SK-N-SH treated with all-trans-retinoic acid at 6 μM for 48 hours (cell line): ENCODE measurements at regions not wholly inside any gene's neighbourhood (a gene's known extent, or its start where the extent isn't known, plus 50 kb on each side); places are given as distances from the start of the nearest gene placed in this dataset.

Experiments used
- ATAC-seq: fragments of 200-7000 bp; cut with Tn5 transposase; 3 replicates; pipeline ENCODE4 v1.9.1; 2020; ENCODE audit warnings: mild to moderate bottlenecking, moderate library complexity
- ARNTL ChIP-seq: fragments of 450-650 bp; formaldehyde crosslinking; IDR thresholded peaks from 2 replicates; pipeline ENCODE4 v1.5.0; 2020; ENCODE audit warnings: low read depth, mild to moderate bottlenecking, moderate library complexity, borderline replicate concordance
- BACH2 ChIP-seq: fragments of 250-450 bp; sonication (Bioruptor Pico); IDR thresholded peaks from 2 replicates; pipeline ENCODE4 v1.9.0; 2021; ENCODE audit warnings: mild to moderate bottlenecking, borderline replicate concordance
- CSDC2 ChIP-seq: fragments of 250-450 bp; sonication (Bioruptor Pico); IDR thresholded peaks from 2 replicates; pipeline ENCODE4 v1.5.0; 2020; ENCODE audit warnings: mild to moderate bottlenecking, moderate library complexity
- GLIS3 ChIP-seq: fragments of 250-450 bp; sonication (Bioruptor Pico); IDR thresholded peaks from 2 replicates; pipeline ENCODE4 v1.5.0; 2020; ENCODE audit warnings: mild to moderate bottlenecking, moderate library complexity
- ISL1 ChIP-seq: fragments of 250-450 bp; sonication (Bioruptor Pico); IDR thresholded peaks from 2 replicates; pipeline ENCODE4 v2.1.2; 2022; ENCODE audit warnings: mild to moderate bottlenecking, moderate library complexity
- PPARA ChIP-seq: fragments of 250-450 bp; sonication (Bioruptor Pico); IDR thresholded peaks from 2 replicates; pipeline ENCODE4 v1.5.0; 2020; ENCODE audit warnings: mild to moderate bottlenecking, borderline replicate concordance
- SNAI2 ChIP-seq: fragments of 250-450 bp; sonication (Bioruptor Pico); IDR thresholded peaks from 2 replicates; pipeline ENCODE4 v1.5.0; 2020; ENCODE audit warnings: mild to moderate bottlenecking, moderate library complexity
- TCF4 ChIP-seq: fragments of 250-450 bp; sonication (Bioruptor Pico); IDR thresholded peaks from 2 replicates; pipeline ENCODE4 v1.8.0; 2021; ENCODE audit warnings: mild to moderate bottlenecking, moderate library complexity, borderline replicate concordance
- TOX ChIP-seq: fragments of 250-450 bp; sonication (Bioruptor Pico); IDR thresholded peaks from 2 replicates; pipeline ENCODE4 v1.8.0; 2021; ENCODE audit warnings: mild to moderate bottlenecking, moderate library complexity, borderline replicate concordance
- ZC3H10 ChIP-seq: fragments of 250-450 bp; sonication (Bioruptor Pico); IDR thresholded peaks from 2 replicates; pipeline ENCODE4 v1.5.1; 2021; ENCODE audit warnings: mild to moderate bottlenecking, moderate library complexity
- ZFP3 ChIP-seq: fragments of 250-450 bp; sonication (Bioruptor Pico); IDR thresholded peaks from 2 replicates; pipeline ENCODE4 v1.5.0; 2020; ENCODE audit warnings: mild to moderate bottlenecking, moderate library complexity
- ZFP30 ChIP-seq: fragments of 450-650 bp; formaldehyde crosslinking; IDR thresholded peaks from 2 replicates; pipeline ENCODE4 v1.5.0; 2022; ENCODE audit warnings: mild to moderate bottlenecking, moderate library complexity
- ZNF565 ChIP-seq: fragments of 450-650 bp; formaldehyde crosslinking; conservative IDR thresholded peaks from 2 replicates; pipeline ENCODE4 v1.5.0; 2020; ENCODE audit warnings: low read depth, mild to moderate bottlenecking, moderate library complexity
- ZNF70 ChIP-seq: fragments of 450-650 bp; formaldehyde crosslinking; IDR thresholded peaks from 2 replicates; pipeline ENCODE4 v1.5.0; 2020; ENCODE audit warnings: mild to moderate bottlenecking, moderate library complexity
- ZNF8 ChIP-seq: fragments of 450-650 bp; formaldehyde crosslinking; IDR thresholded peaks from 2 replicates; pipeline ENCODE4 v1.5.0; 2020; ENCODE audit warnings: mild to moderate bottlenecking, moderate library complexity
- TF ChIP-seq, protein P1 (sequence below): fragments of 250-450 bp; sonication (Bioruptor Pico); IDR thresholded peaks from 2 replicates; pipeline ENCODE4 v1.5.1; 2021; ENCODE audit warnings: mild to moderate bottlenecking, moderate library complexity
- TF ChIP-seq, protein P2 (sequence below): fragments of 250-450 bp; sonication (Bioruptor Pico); IDR thresholded peaks from 2 replicates; pipeline ENCODE4 v1.8.0; 2020; ENCODE audit warnings: mild to moderate bottlenecking, moderate library complexity, borderline replicate concordance
- TF ChIP-seq, protein P3 (sequence below): fragments of 250-450 bp; sonication (Bioruptor Pico); IDR thresholded peaks from 2 replicates; pipeline ENCODE4 v1.5.1; 2020; ENCODE audit warnings: low read depth, mild to moderate bottlenecking, moderate library complexity
- TF ChIP-seq, protein P4 (sequence below): fragments of 250-450 bp; sonication (Bioruptor Pico); IDR thresholded peaks from 2 replicates; pipeline ENCODE4 v1.8.0; 2021; ENCODE audit warnings: low read depth, mild to moderate bottlenecking, moderate library complexity, borderline replicate concordance
- TF ChIP-seq, protein P5 (sequence below): fragments of 250-450 bp; sonication (Bioruptor Pico); IDR thresholded peaks from 2 replicates; pipeline ENCODE4 v1.5.0; 2020; ENCODE audit warnings: mild to moderate bottlenecking, moderate library complexity

DNA sequence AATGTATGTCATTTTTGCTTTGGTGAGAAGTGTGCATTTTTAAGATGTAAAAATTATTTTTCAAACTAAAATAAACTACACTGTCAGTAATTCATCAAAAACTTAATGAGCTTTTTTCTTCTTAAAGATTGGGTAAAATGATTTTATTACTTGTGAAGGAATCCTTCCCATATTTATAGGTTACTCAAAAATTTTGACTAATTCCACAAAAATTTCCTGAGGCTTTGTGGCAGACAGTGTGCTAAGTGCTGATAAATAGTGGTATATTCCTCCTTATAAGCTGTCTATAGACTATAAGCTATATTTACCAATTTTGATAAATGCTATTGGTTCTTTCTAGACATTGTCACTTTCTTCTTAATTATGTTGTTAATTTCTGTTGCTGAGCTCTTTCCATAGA, 284.5 kb upstream of the SEMA6D start:
- no peak for ATAC-seq

DNA sequence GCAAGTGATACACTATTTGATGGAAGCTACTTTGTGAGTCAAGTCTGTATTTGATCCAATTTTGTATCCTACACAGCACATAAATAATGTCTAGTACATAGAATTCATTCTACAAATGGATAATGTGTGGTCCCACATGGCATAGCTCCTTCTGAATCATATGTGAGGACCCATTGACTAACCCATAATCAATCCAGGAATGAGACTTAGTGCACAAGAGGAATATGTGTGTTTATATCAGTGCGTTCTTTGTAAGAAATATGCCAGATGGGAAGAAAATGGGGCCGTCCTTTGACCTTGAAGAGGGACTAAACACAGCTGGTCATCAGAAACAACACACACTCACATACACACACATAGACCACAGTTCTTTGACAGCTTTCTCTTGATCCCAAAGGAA, 282.7 kb upstream of the SEMA6D start:
- TF ChIP-seq, protein P1, sequence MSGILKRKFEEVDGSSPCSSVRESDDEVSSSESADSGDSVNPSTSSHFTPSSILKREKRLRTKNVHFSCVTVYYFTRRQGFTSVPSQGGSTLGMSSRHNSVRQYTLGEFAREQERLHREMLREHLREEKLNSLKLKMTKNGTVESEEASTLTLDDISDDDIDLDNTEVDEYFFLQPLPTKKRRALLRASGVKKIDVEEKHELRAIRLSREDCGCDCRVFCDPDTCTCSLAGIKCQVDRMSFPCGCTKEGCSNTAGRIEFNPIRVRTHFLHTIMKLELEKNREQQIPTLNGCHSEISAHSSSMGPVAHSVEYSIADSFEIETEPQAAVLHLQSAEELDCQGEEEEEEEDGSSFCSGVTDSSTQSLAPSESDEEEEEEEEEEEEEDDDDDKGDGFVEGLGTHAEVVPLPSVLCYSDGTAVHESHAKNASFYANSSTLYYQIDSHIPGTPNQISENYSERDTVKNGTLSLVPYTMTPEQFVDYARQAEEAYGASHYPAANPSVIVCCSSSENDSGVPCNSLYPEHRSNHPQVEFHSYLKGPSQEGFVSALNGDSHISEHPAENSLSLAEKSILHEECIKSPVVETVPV (CRISPR knock-in tag), result no peak
- TF ChIP-seq, protein P2, sequence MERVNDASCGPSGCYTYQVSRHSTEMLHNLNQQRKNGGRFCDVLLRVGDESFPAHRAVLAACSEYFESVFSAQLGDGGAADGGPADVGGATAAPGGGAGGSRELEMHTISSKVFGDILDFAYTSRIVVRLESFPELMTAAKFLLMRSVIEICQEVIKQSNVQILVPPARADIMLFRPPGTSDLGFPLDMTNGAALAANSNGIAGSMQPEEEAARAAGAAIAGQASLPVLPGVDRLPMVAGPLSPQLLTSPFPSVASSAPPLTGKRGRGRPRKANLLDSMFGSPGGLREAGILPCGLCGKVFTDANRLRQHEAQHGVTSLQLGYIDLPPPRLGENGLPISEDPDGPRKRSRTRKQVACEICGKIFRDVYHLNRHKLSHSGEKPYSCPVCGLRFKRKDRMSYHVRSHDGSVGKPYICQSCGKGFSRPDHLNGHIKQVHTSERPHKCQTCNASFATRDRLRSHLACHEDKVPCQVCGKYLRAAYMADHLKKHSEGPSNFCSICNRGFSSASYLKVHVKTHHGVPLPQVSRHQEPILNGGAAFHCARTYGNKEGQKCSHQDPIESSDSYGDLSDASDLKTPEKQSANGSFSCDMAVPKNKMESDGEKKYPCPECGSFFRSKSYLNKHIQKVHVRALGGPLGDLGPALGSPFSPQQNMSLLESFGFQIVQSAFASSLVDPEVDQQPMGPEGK (CRISPR knock-in tag), result no peak
- TF ChIP-seq ZFP30 (no peak), BACH2 (CRISPR knock-in tag) (no peak), ZC3H10 (CRISPR knock-in tag) (no peak), ZFP3 (CRISPR knock-in tag) (no peak), ARNTL (CRISPR knock-in tag) (no peak)
- ATAC-seq, result no peak

More for the DNA sequence above, 284.5 kb upstream of the SEMA6D start:
- TF ChIP-seq ARNTL (CRISPR knock-in tag) (no peak), ZC3H10 (CRISPR knock-in tag) (no peak), CSDC2 (CRISPR knock-in tag) (no peak), ISL1 (CRISPR knock-in tag) (no peak), PPARA (no peak), TCF4 (no peak), TOX (no peak), ZFP3 (CRISPR knock-in tag) (no peak), GLIS3 (CRISPR knock-in tag) (no peak), BACH2 (CRISPR knock-in tag) (no peak)
- TF ChIP-seq, protein P3, sequence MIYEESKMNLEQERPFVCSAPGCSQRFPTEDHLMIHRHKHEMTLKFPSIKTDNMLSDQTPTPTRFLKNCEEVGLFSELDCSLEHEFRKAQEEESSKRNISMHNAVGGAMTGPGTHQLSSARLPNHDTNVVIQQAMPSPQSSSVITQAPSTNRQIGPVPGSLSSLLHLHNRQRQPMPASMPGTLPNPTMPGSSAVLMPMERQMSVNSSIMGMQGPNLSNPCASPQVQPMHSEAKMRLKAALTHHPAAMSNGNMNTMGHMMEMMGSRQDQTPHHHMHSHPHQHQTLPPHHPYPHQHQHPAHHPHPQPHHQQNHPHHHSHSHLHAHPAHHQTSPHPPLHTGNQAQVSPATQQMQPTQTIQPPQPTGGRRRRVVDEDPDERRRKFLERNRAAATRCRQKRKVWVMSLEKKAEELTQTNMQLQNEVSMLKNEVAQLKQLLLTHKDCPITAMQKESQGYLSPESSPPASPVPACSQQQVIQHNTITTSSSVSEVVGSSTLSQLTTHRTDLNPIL (CRISPR knock-in tag), result no peak
- TF ChIP-seq, protein P1 (CRISPR knock-in tag), result no peak
- TF ChIP-seq, protein P2 (CRISPR knock-in tag), result no peak
- TF ChIP-seq, protein P4, sequence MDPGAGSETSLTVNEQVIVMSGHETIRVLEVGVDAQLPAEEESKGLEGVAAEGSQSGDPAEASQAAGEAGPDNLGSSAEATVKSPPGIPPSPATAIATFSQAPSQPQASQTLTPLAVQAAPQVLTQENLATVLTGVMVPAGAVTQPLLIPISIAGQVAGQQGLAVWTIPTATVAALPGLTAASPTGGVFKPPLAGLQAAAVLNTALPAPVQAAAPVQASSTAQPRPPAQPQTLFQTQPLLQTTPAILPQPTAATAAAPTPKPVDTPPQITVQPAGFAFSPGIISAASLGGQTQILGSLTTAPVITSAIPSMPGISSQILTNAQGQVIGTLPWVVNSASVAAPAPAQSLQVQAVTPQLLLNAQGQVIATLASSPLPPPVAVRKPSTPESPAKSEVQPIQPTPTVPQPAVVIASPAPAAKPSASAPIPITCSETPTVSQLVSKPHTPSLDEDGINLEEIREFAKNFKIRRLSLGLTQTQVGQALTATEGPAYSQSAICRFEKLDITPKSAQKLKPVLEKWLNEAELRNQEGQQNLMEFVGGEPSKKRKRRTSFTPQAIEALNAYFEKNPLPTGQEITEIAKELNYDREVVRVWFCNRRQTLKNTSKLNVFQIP (CRISPR knock-in tag), result no peak
- TF ChIP-seq, protein P5, sequence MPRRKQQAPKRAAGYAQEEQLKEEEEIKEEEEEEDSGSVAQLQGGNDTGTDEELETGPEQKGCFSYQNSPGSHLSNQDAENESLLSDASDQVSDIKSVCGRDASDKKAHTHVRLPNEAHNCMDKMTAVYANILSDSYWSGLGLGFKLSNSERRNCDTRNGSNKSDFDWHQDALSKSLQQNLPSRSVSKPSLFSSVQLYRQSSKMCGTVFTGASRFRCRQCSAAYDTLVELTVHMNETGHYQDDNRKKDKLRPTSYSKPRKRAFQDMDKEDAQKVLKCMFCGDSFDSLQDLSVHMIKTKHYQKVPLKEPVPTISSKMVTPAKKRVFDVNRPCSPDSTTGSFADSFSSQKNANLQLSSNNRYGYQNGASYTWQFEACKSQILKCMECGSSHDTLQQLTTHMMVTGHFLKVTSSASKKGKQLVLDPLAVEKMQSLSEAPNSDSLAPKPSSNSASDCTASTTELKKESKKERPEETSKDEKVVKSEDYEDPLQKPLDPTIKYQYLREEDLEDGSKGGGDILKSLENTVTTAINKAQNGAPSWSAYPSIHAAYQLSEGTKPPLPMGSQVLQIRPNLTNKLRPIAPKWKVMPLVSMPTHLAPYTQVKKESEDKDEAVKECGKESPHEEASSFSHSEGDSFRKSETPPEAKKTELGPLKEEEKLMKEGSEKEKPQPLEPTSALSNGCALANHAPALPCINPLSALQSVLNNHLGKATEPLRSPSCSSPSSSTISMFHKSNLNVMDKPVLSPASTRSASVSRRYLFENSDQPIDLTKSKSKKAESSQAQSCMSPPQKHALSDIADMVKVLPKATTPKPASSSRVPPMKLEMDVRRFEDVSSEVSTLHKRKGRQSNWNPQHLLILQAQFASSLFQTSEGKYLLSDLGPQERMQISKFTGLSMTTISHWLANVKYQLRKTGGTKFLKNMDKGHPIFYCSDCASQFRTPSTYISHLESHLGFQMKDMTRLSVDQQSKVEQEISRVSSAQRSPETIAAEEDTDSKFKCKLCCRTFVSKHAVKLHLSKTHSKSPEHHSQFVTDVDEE (CRISPR knock-in tag), result no peak

DNA sequence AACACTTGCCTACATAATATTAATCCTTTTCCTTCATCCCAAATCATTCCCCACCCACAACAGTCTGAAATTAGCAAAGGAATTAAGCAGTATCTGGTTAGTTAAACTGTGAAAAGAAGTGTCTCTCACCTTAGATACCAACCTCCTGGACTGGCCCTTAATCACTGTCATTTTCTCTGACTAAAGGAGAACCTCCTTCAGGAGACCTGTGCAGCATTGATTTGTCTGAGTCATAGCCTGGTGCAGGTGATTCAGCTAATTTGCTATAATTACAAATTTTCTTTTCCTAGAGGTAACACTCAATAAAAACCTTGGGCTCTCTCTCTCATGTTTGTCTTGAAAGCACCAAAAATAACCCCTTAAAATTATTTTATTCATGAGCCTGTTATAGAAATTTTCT, 279.8 kb upstream of the SEMA6D start:
- no peak for ATAC-seq
- TF ChIP-seq TOX (no peak), SNAI2 (no peak), ZNF8 (CRISPR knock-in tag) (no peak), CSDC2 (CRISPR knock-in tag) (no peak), BACH2 (CRISPR knock-in tag) (no peak), ARNTL (CRISPR knock-in tag) (no peak), ZNF70 (CRISPR knock-in tag) (no peak), ZC3H10 (CRISPR knock-in tag) (no peak), ZNF565 (CRISPR knock-in tag) (no peak)
- TF ChIP-seq, protein P4 (CRISPR knock-in tag), result no peak
